HEK293 (cell line): ENCODE measurements at regions not wholly inside any gene's neighbourhood (a gene's known extent, or its start where the extent isn't known, plus 50 kb on each side); places are given as distances from the start of the nearest gene placed in this dataset.

ENCODE experiments used
- CTCF ChIA-PET: fragments of 350-600 bp; formaldehyde crosslinking; extraction: SDS; loops from one replicate; lab custom pipeline; 2021; ENCODE audit warnings: antibody characterized with exemption; lab: Yijun Ruan, JAX
- POLR2A ChIA-PET: fragments of 300-600 bp; formaldehyde crosslinking; extraction: SDS; loops from one replicate; lab custom pipeline; 2020; ENCODE audit warnings: antibody characterized with exemption, inconsistent platforms; lab: Yijun Ruan, JAX
- H3K27ac ChIP-seq: fragments of 200-500 bp; sonication (Bioruptor generic); 2 replicates; pipeline ENCODE4 v1.5.1; 2014; ENCODE audit warnings: low read depth, low read length, control low read depth, inconsistent platforms; ENCODE audit errors: extremely low read depth
- H3K36me3 ChIP-seq, 2 experiments: fragments of 200-500 bp in 1 of 2; sonication (Bioruptor generic) in 1 of 2; 1 replicate in 1 of 2; 2 replicates in 1 of 2; pipeline ENCODE4 v1.5.1; 2014 to 2017; ENCODE audit warnings: inconsistent platforms in 2 of 2, low read length in 2 of 2; ENCODE audit not compliant: control insufficient read depth in 2 of 2, insufficient read depth in 1 of 2
- H3K4me1 ChIP-seq: fragments of 200-500 bp; sonication (Bioruptor generic); 2 replicates; pipeline ENCODE4 v1.5.1; 2014; ENCODE audit warnings: mild to moderate bottlenecking, low read length, inconsistent platforms; ENCODE audit not compliant: control insufficient read depth, insufficient read depth
- H3K4me3 ChIP-seq: 2 replicates; pipeline ENCODE4 v1.5.1; 2011; ENCODE audit warnings: low read depth, mild to moderate bottlenecking, control low read depth, low read length, moderate library complexity
- H3K9me3 ChIP-seq: fragments of 200-500 bp; sonication (Bioruptor generic); 2 replicates; pipeline ENCODE4 v1.5.1; 2014; ENCODE audit warnings: low read depth, low read length, inconsistent platforms; ENCODE audit not compliant: control insufficient read depth, insufficient read depth
- MEIS1 ChIP-seq: sonication (generic); formaldehyde crosslinking; IDR thresholded peaks from 2 replicates; pipeline ENCODE4 v1.8.1; 2022; ENCODE audit warnings: missing genetic modification reagents, mild to moderate bottlenecking, borderline replicate concordance
- REST ChIP-seq: fragments of 450-650 bp; formaldehyde crosslinking; IDR thresholded peaks from 2 replicates; pipeline ENCODE4 v1.5.1; 2016; ENCODE audit warnings: missing biosample characterization, missing genetic modification characterization
- ZBTB17 ChIP-seq: fragments of 450-650 bp; formaldehyde crosslinking; IDR thresholded peaks from 2 replicates; pipeline ENCODE4 v1.5.1; 2016; ENCODE audit warnings: missing biosample characterization, missing genetic modification characterization
- ZBTB44 ChIP-seq: fragments of 450-650 bp; IDR thresholded peaks from 2 replicates; pipeline ENCODE4 v1.5.1; 2018; ENCODE audit warnings: missing biosample characterization, mild to moderate bottlenecking, missing genetic modification characterization
- ZFP41 ChIP-seq: fragments of 450-650 bp; formaldehyde crosslinking; IDR thresholded peaks from 2 replicates; pipeline ENCODE4 v1.5.1; 2016; ENCODE audit warnings: missing biosample characterization, missing genetic modification characterization, borderline replicate concordance
- ZNF175 ChIP-seq: fragments of 450-650 bp; formaldehyde crosslinking; IDR thresholded peaks from 2 replicates; pipeline ENCODE4 v1.5.1; 2016; ENCODE audit warnings: missing biosample characterization, missing genetic modification characterization
- ZNF214 ChIP-seq: fragments of 450-650 bp; formaldehyde crosslinking; IDR thresholded peaks from 2 replicates; pipeline ENCODE4 v1.5.1; 2017; ENCODE audit warnings: missing biosample characterization, mild to moderate bottlenecking, missing genetic modification characterization, borderline replicate concordance
- ZNF23 ChIP-seq: fragments of 450-650 bp; formaldehyde crosslinking; IDR thresholded peaks from 2 replicates; pipeline ENCODE4 v1.5.1; 2016; ENCODE audit warnings: missing biosample characterization, missing genetic modification characterization, borderline replicate concordance
- ZNF366 ChIP-seq: fragments of 450-650 bp; formaldehyde crosslinking; conservative IDR thresholded peaks from 2 replicates; pipeline ENCODE4 v1.5.1; 2016; ENCODE audit warnings: missing biosample characterization, missing genetic modification characterization
- ZNF544 ChIP-seq: fragments of 450-650 bp; formaldehyde crosslinking; IDR thresholded peaks from 2 replicates; pipeline ENCODE4 v1.5.0; 2017; ENCODE audit warnings: missing biosample characterization, missing genetic modification characterization
- ZNF558 ChIP-seq: fragments of 450-650 bp; formaldehyde crosslinking; IDR thresholded peaks from 2 replicates; pipeline ENCODE4 v1.5.1; 2016; ENCODE audit warnings: missing biosample characterization, missing genetic modification characterization
- ZNF623 ChIP-seq: fragments of 450-650 bp; formaldehyde crosslinking; IDR thresholded peaks from 2 replicates; pipeline ENCODE4 v1.5.1; 2016; ENCODE audit warnings: missing biosample characterization, missing genetic modification characterization
- ZNF692 ChIP-seq: fragments of 450-650 bp; formaldehyde crosslinking; IDR thresholded peaks from 2 replicates; pipeline ENCODE4 v1.5.1; 2016; ENCODE audit warnings: missing biosample characterization, missing genetic modification characterization
- ZNF76 ChIP-seq: fragments of 450-650 bp; formaldehyde crosslinking; IDR thresholded peaks from 2 replicates; pipeline ENCODE4; 2016; ENCODE audit warnings: low read depth, missing biosample characterization, missing genetic modification characterization, borderline replicate concordance
- ZSCAN23 ChIP-seq: fragments of 450-650 bp; formaldehyde crosslinking; IDR thresholded peaks from 2 replicates; pipeline ENCODE4 v1.5.1; 2016; ENCODE audit warnings: missing biosample characterization, missing genetic modification characterization

GRCh38 chr1:55402142-55402541, 187.0 kb upstream of the USP24 start:
- Histone ChIP-seq H3K4me3 (no peak overlapping the region), H3K9me3 (no peaks in the 10 kb centered on the region), H3K27ac (no peak overlapping the region), H3K4me1 (no peaks in the 10 kb centered on the region), H3K36me3 (no peaks in the 10 kb centered on the region)
- ChIA-PET POLR2A (interaction anchor here (0.6 kb wide), 1 partner anchor 54 kb away, joined by 3 read pairs; no protein-coding TSS in a partner anchor), CTCF (interaction anchor here (0.7 to 1.1 kb wide), 4 partner anchors 22 to 936 kb away, joined by 3 to 4 read pairs (median 3); no protein-coding TSS in a partner anchor)
- TF ChIP-seq ZBTB17 (tag by site-specific recombination) (peak; percentile 80), ZBTB44 (tag by site-specific recombination) (no peak)

DNA sequence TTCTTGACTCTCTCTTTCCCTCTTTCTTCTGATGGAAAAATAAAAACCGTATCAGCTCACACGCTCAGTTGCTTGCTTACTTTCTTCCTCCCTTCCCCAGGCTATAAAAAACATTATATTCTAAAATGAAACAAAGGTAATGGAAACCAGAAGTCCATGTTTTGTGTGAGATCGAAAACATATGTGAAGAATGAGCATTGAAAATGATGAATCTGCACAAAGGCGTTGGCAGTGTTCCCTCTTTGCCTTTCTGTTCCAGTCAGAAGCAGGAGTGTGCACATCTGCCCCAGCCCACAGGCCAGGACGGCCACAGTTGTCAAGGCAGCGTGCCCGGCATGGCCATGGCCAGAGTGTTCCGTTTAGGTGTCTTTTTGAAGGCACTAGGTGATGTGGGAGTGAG, 185.3 kb upstream of the USP24 start:
- ChIA-PET POLR2A (no interaction called here), CTCF (no interaction called here)
- Histone ChIP-seq H3K4me1 (no peaks in the 10 kb centered on the region), H3K27ac (no peak overlapping the region), H3K9me3 (no peaks in the 10 kb centered on the region), H3K4me3 (no peak overlapping the region), H3K36me3 (no peaks in the 10 kb centered on the region)
- TF ChIP-seq ZNF214: no peak
- no peak for TF ChIP-seq MEIS1 (CRISPR knock-in tag)
- TF ChIP-seq ZSCAN23 (tag by site-specific recombination): no peak
- no peak for TF ChIP-seq ZNF623 (tag by site-specific recombination)
- TF ChIP-seq ZNF23 (tag by site-specific recombination): no peak
- TF ChIP-seq ZNF175 (tag by site-specific recombination): no peak
- TF ChIP-seq ZFP41: no peak
- no peak for TF ChIP-seq ZNF366 (tag by site-specific recombination)
- TF ChIP-seq ZNF544: no peak
- no peak for TF ChIP-seq ZNF76

DNA sequence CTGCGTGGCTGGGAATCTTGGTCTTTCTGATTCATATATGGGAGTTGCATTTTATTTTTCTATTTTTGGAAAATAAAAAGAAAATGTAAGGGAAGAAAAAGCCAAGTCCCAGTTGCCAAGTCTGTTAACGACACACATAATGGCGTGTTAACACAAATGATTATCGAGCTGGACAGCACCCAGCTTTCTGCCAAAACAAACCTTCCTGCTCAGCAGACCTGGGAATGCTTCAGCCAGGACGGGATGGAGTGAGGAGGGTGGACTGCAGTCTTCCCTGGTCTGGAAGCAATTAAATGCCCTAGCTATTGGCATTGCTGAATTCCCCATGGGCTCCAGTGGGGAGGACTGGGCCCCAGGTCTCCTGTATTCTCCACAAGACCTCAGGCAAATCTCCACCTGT, 184.2 kb upstream of the USP24 start:
- TF ChIP-seq ZNF558 (tag by site-specific recombination): no peak
- TF ChIP-seq ZNF692 (tag by site-specific recombination): no peak
- TF ChIP-seq REST (tag by site-specific recombination): peak; percentile 21; the same call in 1 of the 2 replicates
- TF ChIP-seq, all 188 proteins: peak for 1
- Histone ChIP-seq H3K4me3 (no peak overlapping the region), H3K27ac (no peak overlapping the region), H3K36me3 (no peaks in the 10 kb centered on the region), H3K9me3 (no peaks in the 10 kb centered on the region), H3K4me1 (no peaks in the 10 kb centered on the region)
- ChIA-PET POLR2A (interaction anchor here (0.7 kb wide), 1 partner anchor 63 kb away, joined by 3 read pairs; no protein-coding TSS in a partner anchor), CTCF (interaction anchor here (2.7 kb wide), 1 partner anchor 24 kb away, joined by 8 read pairs; no protein-coding TSS in a partner anchor)
